ENCODE measurements at regions not wholly inside any gene's neighbourhood (a gene's known extent, or its start where the extent isn't known, plus 50 kb on each side); places are given as distances from the start of the nearest gene placed in this dataset.
"Not testable (repeated sequence)": the region's sequence is repeated elsewhere in the genome, so short reads cannot be mapped to it uniquely, and the experiment has no call there.

DNA sequence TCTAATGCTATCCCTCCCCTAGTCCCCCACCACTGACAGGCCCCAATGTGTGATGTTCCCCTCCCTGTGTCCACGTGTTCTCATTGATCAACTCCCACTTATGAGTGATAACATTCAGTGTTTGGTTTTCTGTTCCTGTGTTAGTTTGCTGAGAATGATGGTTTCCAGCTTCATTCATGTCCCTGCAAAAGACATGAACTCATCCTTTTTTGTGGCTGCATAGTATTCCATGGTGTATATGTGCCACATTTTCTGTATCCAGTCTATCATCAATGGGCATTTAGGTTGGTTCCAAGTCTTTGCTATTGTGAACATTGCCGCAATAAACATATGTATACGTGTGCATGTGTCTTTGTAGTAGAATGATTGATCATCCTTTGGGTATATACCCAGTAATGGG, 153.1 kb downstream of the OR13H1 start:
- DNase-seq (ENCODE audit: extremely low read depth in 1 of 2, low read depth in 1 of 2) = not testable (repeated sequence)

DNA sequence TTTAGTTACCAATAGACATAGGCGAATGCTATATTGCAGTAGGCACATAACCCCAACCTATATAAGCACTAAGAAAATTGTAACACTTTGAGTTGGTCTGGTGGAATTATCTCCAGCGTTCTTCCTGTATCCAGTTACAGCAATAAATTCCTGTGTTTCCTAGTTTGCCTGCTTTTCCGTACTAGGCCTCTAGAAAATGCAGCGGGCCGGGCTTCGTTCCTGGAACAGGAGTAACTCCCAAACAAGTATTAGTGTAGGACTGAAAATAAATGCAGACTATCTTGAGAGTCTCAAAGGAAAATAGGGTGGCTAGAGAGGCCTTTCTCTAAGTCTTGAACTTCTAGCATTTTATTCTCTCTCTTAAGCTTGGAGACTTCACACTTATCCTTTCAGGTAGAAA, 159.8 kb downstream of the OR13H1 start:
- no peak for DNase-seq (ENCODE audit: extremely low read depth in 1 of 2, low read depth in 1 of 2)

GRCh38 chrX:131704136-131704695, 160.3 kb downstream of the OR13H1 start:
- peak in 1 of 2 donors; percentile 45 for DNase-seq (ENCODE audit: extremely low read depth in 1 of 2, low read depth in 1 of 2)

GRCh38 chrX:131709553-131709952, 165.7 kb downstream of the OR13H1 start:
- DNase-seq (ENCODE audit: extremely low read depth in 1 of 2, low read depth in 1 of 2) = no peak

DNA sequence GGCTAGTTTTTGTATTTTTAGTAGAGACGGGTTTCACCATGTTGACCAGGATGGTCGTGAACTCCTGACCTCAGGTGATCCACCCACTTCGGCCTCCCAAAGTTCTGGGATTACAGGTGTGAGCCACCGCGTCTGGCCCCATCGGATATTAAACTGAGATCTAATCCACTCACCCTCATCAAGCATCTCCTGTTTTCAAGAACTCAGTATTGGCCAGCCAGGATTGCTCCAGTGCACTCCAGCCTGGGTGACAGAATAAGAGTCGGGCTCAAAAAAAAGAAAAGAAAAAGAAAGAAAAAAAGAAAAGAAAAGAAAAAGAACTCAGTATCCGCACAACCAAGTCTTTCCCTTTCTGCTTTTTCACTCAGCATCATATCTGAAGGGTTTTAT, 167.6 kb downstream of the OR13H1 start:
- no peak for DNase-seq (ENCODE audit: extremely low read depth in 1 of 2, low read depth in 1 of 2)

- no peak for DNase-seq (ENCODE audit: extremely low read depth in 1 of 2, low read depth in 1 of 2)
These were observed 179.8 kb downstream of the OR13H1 start for GRCh38 chrX:131723646-131724045.

DNA sequence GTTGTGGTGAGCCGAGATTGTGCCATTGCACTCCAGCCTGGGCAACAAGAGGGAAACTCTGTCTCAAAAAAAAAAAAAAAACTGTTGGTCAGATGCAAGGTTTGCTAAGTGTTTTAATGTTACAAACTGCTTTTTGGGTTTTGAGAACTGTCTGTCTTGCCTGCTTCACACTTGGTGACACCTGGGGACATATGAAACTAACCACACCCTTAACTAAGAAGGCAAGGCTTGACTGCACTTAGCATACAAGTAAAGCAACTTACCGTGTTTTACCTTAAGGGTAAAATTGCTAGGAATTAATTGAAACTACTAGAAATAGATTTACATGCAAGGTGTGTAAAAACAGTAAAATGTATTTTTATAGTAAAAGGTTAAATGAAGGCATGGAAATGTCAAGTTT, 180.4 kb downstream of the OR13H1 start:
- no peak for DNase-seq (ENCODE audit: extremely low read depth in 1 of 2, low read depth in 1 of 2)

DNA sequence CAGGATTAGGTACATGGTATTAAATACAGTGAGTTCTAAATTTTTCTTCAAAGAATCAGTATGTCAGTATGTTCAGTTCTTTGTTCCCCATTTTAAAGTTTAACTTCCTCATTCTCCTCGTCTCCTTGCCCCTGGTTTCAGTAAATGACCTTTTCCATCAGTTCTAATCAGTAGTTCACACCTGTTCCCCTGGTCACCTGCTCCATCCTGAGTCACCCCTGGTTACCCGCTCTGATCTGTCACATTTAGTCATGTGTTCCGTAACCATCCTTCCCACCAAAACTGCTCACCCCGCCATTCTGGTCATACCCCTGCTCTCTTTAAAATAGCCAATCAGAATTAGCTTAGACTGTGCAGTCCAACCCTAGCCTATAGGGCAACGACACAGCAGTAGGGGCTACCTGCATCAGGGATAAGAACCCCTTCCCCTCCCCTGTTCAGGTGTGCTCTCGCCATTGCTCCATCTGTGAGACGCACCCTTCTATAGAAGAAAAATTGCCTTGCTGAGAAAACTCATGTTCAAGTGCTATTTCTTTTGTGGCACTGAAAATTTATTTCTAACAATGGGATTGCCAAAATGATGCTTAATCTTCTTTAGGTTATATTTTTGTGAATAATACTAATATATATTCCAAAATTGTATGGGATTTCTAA, 181.3 kb downstream of the OR13H1 start:
- no peak for DNase-seq (ENCODE audit: extremely low read depth in 1 of 2, low read depth in 1 of 2)

GRCh38 chrX:131727778-131728177, 183.9 kb downstream of the OR13H1 start:
- no peak for DNase-seq (ENCODE audit: extremely low read depth in 1 of 2, low read depth in 1 of 2)

- DNase-seq (ENCODE audit: extremely low read depth in 1 of 2, low read depth in 1 of 2) = no peak
These were observed 184.6 kb downstream of the OR13H1 start for GRCh38 chrX:131728295-131729145.

- DNase-seq (ENCODE audit: extremely low read depth in 1 of 2, low read depth in 1 of 2) = no peak
These were observed 185.4 kb downstream of the OR13H1 start for GRCh38 chrX:131729295-131729694.

GRCh38 chrX:131734621-131735020, 190.7 kb downstream of the OR13H1 start:
- no peak for DNase-seq (ENCODE audit: extremely low read depth in 1 of 2, low read depth in 1 of 2)

DNA sequence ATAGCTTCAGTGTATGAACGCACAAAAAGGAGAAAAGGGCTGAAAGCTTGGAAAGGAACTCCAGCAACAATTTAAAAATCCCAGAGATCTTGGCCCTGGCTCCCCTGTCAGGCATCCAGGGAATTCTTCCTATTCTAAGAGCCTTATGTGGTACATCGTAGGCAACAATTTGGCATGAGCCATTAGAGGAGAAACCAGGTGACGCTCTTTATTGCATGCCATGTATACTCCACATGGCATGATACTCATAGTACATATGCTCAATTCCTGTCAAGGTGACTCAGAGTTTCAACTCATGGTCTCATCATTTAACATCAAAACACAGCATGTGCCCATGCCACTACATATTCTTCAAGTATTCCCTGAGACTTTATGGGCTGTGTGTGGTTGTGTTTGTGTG, 191.3 kb downstream of the OR13H1 start:
- no peak for DNase-seq (ENCODE audit: extremely low read depth in 1 of 2, low read depth in 1 of 2)

GRCh38 chrX:131739823-131740222, 195.9 kb downstream of the OR13H1 start:
- no peak for DNase-seq (ENCODE audit: extremely low read depth in 1 of 2, low read depth in 1 of 2)

DNA sequence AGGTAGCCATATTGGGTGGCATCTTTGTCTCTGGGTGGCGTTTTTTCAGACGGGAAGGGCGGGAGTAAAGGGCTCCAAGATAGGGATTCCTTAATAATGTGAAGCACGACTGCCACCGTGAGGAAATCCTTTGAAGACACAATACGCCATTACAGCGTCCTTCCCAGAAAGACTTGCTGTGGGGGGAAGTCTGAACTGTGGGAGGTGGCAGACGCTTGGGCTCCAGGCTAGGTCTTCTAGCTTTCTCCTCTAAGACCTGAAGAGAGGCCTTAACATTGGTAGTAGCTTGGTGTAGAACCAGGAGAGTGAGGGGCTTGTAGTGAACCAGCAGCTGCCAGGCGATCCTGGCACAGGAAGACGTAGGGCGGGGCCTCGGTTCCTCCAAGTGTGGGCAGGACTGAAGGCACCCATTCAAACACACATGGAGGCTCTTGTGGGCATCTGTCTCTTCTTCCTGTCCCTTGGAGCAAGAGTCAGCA, 197.3 kb downstream of the OR13H1 start:
- peak in 1 of 2 donors; percentile 27 for DNase-seq (ENCODE audit: extremely low read depth in 1 of 2, low read depth in 1 of 2)

DNA sequence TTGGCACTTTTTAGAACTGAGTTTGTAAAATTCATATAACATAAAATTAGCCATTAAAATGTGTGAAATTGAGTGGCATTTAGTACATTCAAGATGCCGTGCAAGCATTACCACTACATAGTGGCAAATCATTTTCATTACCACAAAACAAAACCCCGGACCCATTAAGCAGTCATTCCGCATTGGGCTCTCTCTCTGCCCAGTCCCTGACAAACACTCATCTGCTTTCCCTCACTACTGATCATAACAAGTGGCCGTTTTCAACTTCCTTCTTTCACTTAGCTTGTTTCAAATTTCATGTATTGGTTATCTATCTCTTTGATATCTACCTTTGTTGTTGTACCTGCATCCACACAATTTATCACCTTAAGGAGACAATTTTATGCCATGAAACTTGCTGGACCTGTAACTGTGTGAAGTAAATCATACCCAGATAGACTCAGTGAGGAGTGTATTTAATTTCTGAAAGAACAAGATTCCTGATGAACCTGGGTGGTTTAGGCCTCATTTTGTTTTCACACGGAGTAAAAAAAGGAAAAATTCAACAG, 202.1 kb downstream of the OR13H1 start:
- no peak for DNase-seq (ENCODE audit: extremely low read depth in 1 of 2, low read depth in 1 of 2)

DNA sequence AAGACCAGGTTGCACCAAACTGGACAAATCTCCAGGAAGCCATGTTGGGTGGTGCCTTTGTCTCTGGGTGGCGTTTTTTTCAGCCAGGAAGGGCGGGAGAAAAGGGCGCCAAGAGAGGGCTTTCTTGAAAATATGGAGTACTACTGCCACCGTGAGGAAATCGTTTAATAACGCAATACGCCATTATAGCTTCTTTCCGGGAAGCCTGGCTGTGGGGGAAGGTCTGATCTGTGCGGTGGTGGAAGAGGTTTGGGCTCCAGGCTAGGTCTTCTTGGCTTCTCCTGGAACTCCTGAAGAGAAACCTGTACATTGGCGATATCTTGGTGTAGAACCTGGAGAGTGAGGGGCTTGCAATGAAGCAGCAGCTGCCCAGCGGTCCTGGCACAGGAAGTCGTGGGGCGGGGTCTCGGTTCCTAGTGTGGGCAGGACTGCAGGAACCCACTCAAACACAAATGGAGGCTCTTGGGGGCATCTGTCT, 202.7 kb downstream of the OR13H1 start:
- DNase-seq (ENCODE audit: extremely low read depth in 1 of 2, low read depth in 1 of 2) = no peak

DNA sequence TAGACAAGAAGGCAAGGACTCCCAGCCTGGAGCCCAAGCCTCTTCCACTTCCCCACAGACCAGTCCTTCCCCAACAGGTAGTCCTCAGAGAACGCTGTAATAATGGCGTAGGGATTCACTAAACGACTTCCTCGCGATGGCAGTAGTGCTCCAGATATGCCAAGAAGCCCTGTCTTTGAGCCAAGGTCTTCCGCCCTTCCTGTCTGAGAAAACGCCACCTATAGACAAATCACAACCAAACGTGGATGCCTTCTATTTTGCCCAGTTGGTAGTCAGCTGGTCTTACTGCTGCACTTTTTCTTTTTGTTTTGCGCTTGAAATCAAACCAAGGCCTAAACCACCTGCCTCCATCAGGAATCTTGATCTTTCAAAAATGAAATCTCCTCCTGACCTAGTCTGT, 203.3 kb downstream of the OR13H1 start:
- no peak for DNase-seq (ENCODE audit: extremely low read depth in 1 of 2, low read depth in 1 of 2)

DNA sequence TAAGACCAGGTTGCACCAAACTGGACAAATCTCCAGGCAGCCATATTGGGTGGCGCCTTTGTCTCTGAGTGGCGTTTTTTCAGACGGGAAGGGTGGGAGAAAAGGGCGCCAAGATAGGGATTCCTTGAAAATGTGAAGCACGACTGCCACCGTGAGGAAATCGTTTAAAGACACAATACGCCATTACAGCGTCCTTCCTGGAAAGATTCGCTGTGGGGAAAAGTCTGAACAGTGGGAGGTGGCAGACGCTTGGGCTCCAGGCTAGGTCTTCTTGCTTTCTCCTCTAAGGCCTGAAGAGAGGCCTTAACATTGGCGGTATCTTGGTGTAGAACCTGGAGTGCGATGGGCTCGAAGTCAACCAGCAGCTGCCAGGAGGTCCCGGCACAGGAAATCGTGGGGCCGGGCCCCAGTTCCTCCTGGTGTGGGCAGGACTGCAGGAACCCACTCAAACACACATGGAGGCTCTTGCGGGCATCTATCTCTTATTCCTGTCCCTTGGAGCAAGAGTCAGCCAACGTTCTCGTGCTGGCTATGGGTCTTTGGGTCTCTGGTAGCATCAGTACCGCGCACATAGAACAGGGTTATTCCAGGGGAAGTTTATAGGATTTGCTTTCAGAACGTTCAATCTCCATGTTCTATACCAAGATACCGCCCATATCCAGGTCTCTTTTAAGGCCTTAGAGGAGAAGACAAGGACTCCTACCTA, 208.8 kb downstream of the OR13H1 start:
- DNase-seq (ENCODE audit: extremely low read depth in 1 of 2, low read depth in 1 of 2) = no peak

GRCh38 chrX:131762802-131763234, 218.9 kb downstream of the OR13H1 start:
- DNase-seq (ENCODE audit: extremely low read depth in 1 of 2, low read depth in 1 of 2) = no peak

DNA sequence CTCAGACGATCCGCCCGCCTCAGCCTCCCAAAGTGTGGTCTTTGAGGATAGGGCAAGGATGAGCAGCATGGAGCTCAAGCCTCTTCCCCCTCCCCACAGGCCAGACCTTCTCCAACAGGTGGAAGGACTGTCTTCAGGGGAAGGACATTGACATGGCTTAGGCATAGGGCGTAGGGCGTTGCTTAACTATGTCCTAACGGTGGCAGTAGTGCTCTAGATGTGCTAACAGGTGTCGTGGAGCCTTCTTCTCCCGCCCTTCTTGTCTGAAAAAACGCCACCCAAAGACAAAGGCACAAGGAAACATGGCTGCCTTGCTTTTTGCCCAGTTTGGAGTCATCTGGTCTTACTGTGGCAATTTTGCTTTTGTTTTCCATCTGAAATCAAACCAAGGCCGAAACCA, 219.8 kb downstream of the OR13H1 start:
- DNase-seq (ENCODE audit: extremely low read depth in 1 of 2, low read depth in 1 of 2) = peak in 1 of 2 donors; percentile 20

Data from stimulated activated CD8-positive, alpha-beta memory T cell treated with anti-CD3 and anti-CD28 coated beads, Interleukin-7, amount 100 ng/mL, for 48 hours (primary cell).